Neural crest cell (in vitro differentiated cells): ENCODE measurements at regions not wholly inside any gene's neighbourhood (a gene's known extent, or its start where the extent isn't known, plus 50 kb on each side); places are given as distances from the start of the nearest gene placed in this dataset.
"Not testable (repeated sequence)": the region's sequence is repeated elsewhere in the genome, so short reads cannot be mapped to it uniquely, and the experiment has no call there.

Experiments
- DNase-seq: peaks from one replicate; pipeline ENCODE4 v3.0.0; 2021; ENCODE audit warnings: low read depth, mixed read lengths, low spot score
- H3K27ac Mint-ChIP-seq: one replicate; pipeline ENCODE4 v1.8.0; 2021; ENCODE audit warnings: mild to moderate bottlenecking, mixed read lengths; ENCODE audit not compliant: unreplicated experiment
- H3K27me3 Mint-ChIP-seq: 2 replicates; pipeline ENCODE4 v1.8.0; 2021; ENCODE audit warnings: low read depth, mild to moderate bottlenecking, mixed read lengths
- H3K36me3 Mint-ChIP-seq: 2 replicates; pipeline ENCODE4 v1.8.0; 2021; ENCODE audit warnings: low read depth, mild to moderate bottlenecking, mixed read lengths
- H3K4me1 Mint-ChIP-seq: 2 replicates; pipeline ENCODE4 v1.8.0; 2021; ENCODE audit warnings: mixed read lengths
- H3K4me3 Mint-ChIP-seq: one replicate; pipeline ENCODE4 v1.8.0; 2021; ENCODE audit warnings: mild to moderate bottlenecking, mixed read lengths
- H3K9me3 Mint-ChIP-seq: 2 replicates; pipeline ENCODE4 v1.8.0; 2021; ENCODE audit warnings: mixed read lengths
- TF ChIP-seq, protein P1 (sequence below): fragments of 200-600 bp; sonication (generic); conservative IDR thresholded peaks from 2 replicates; pipeline ENCODE4 v1.5.0; 2021; ENCODE audit warnings: antibody characterized with exemption, mild to moderate bottlenecking

DNA sequence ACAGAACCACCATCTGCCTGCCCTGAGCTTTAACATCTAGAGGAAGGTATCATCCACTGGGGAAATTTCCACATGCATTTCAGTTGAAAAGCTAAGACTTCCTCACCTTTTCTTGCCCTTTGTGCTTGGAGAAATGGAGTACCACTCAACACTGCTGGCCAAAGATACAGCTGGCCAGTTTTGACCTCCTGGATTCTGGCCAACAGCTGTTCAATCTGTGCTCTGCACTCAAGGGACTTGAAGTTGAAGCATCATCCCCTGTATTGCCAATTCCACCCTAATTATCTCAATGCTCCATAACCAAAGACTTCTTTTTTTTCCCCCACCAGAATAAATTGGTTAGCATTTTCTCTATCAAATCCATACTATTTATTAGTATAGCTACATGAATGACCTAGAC lies 70.4 kb upstream of the PRDM9 start:
- H3K36me3 Mint-ChIP-seq, result no peaks in the 10 kb centered on the region
- H3K9me3 Mint-ChIP-seq, result peaks cover 3% of the 10 kb centered on the region
- H3K4me1 Mint-ChIP-seq, result peaks cover 4% of the 10 kb centered on the region
- DNase-seq, result no peak
- H3K27me3 Mint-ChIP-seq, result no peaks in the 10 kb centered on the region
- H3K4me3 Mint-ChIP-seq, result no peak overlapping the region
- H3K27ac Mint-ChIP-seq, result no peak overlapping the region
- TF ChIP-seq, protein P1, sequence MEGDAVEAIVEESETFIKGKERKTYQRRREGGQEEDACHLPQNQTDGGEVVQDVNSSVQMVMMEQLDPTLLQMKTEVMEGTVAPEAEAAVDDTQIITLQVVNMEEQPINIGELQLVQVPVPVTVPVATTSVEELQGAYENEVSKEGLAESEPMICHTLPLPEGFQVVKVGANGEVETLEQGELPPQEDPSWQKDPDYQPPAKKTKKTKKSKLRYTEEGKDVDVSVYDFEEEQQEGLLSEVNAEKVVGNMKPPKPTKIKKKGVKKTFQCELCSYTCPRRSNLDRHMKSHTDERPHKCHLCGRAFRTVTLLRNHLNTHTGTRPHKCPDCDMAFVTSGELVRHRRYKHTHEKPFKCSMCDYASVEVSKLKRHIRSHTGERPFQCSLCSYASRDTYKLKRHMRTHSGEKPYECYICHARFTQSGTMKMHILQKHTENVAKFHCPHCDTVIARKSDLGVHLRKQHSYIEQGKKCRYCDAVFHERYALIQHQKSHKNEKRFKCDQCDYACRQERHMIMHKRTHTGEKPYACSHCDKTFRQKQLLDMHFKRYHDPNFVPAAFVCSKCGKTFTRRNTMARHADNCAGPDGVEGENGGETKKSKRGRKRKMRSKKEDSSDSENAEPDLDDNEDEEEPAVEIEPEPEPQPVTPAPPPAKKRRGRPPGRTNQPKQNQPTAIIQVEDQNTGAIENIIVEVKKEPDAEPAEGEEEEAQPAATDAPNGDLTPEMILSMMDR, result no peak

DNA sequence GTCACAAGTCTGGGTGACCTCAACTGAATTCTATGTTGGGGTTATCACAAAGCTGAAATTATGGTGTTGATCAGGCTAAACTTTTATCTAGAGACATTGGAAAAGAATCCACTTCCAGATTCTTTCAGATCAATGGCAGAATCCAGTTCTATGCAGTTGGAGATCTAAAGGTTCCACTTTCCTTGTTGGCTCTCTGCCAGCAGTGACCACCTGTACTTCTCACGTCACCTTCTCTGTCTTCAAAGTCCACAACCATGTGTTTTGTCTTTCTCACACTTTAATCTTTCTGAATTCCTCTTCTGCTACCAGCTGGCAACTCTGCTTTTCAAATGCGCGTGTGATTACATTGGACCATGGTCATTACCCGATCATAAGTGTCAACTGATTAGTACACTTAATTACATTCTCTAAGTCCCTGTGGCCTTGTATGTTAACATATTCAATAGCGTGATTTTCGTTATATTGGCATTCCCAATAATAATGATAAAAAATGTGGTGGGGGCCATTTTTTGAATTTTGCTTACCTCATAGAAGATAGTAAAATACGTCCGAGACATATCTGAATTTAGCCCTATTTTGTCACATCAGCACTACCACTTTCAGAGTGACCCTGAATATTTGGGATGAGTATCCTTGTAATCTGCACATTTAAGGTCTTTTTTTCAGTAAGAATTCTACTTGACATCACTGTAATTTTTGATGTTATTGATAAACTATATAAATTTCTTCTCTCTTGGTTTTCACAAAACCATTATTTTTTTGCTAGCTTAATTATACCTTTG lies 73.7 kb upstream of the PRDM9 start:
- TF ChIP-seq, protein P1, result no peak
- no peak for DNase-seq
- Mint-ChIP-seq H3K9me3 (peaks cover 3% of the 10 kb centered on the region), H3K27ac (no peak overlapping the region), H3K4me1 (no peaks in the 10 kb centered on the region), H3K4me3 (no peak overlapping the region), H3K36me3 (no peaks in the 10 kb centered on the region), H3K27me3 (no peaks in the 10 kb centered on the region)

GRCh38 chr5:23428705-23429104 lies 78.7 kb upstream of the PRDM9 start:
- no peaks in the 10 kb centered on the region for H3K27me3 Mint-ChIP-seq
- peaks cover 4% of the 10 kb centered on the region for H3K9me3 Mint-ChIP-seq

GRCh38 chr5:23420214-23420613 lies 87.2 kb upstream of the PRDM9 start:
- H3K36me3 Mint-ChIP-seq, H3K4me1 Mint-ChIP-seq, H3K27ac Mint-ChIP-seq, H3K4me3 Mint-ChIP-seq, H3K9me3 Mint-ChIP-seq, DNase-seq, H3K27me3 Mint-ChIP-seq: not testable (repeated sequence)

More at GRCh38 chr5:23428705-23429104, 78.7 kb upstream of the PRDM9 start:
- no peaks in the 10 kb centered on the region for H3K36me3 Mint-ChIP-seq
- DNase-seq, result no peak
- no peak overlapping the region for H3K27ac Mint-ChIP-seq
- no peak overlapping the region for H3K4me3 Mint-ChIP-seq
- no peaks in the 10 kb centered on the region for H3K4me1 Mint-ChIP-seq
- TF ChIP-seq, protein P1, result no peak

GRCh38 chr5:23419115-23419514 lies 88.3 kb upstream of the PRDM9 start:
- Mint-ChIP-seq H3K36me3 (no peaks in the 10 kb centered on the region), H3K27me3 (no peaks in the 10 kb centered on the region)

GRCh38 chr5:23412515-23412914 lies 94.9 kb upstream of the PRDM9 start:
- H3K27me3 Mint-ChIP-seq, result no peaks in the 10 kb centered on the region
- TF ChIP-seq, protein P1, result no peak
- DNase-seq, result no peak
- H3K36me3 Mint-ChIP-seq, result no peaks in the 10 kb centered on the region
- no peaks in the 10 kb centered on the region for H3K9me3 Mint-ChIP-seq
- no peak overlapping the region for H3K4me3 Mint-ChIP-seq
- no peak overlapping the region for H3K27ac Mint-ChIP-seq
- H3K4me1 Mint-ChIP-seq, result peaks cover 12% of the 10 kb centered on the region

More at GRCh38 chr5:23419115-23419514, 88.3 kb upstream of the PRDM9 start:
- H3K4me3 Mint-ChIP-seq, result no peak overlapping the region
- H3K27ac Mint-ChIP-seq, result no peak overlapping the region
- peaks cover 8% of the 10 kb centered on the region for H3K9me3 Mint-ChIP-seq
- no peak for DNase-seq
- H3K4me1 Mint-ChIP-seq, result peaks cover 8% of the 10 kb centered on the region
- TF ChIP-seq, protein P1, result peak; percentile 34
